ENCODE measurements at regions not wholly inside any gene's neighbourhood (a gene's known extent, or its start where the extent isn't known, plus 50 kb on each side); places are given as distances from the start of the nearest gene placed in this dataset.

- ChIA-PET CTCF (interaction anchor here (0.8 to 1.8 kb wide), 10 partner anchors 9 to 270 kb away, joined by 3 to 6 read pairs (median 4); no protein-coding TSS in a partner anchor), POLR2A (no interaction called here)
- DNase-seq (ENCODE audit: extremely low spot score) = peak; percentile 42
- peak; percentile 48 for TF ChIP-seq CTCF (IDR thresholded peaks at IDR 0.05; ENCODE audit: control extremely low read depth, extremely low read depth, low read depth, missing control alignments)
These were observed 68.3 kb upstream of the NEK7 start for GRCh38 chr1:198088360-198089071.

- TF ChIP-seq CTCF (IDR thresholded peaks at IDR 0.05; ENCODE audit: control extremely low read depth, extremely low read depth, low read depth, missing control alignments) = no peak
- ChIA-PET POLR2A (no interaction called here), CTCF (no interaction called here)
- DNase-seq (ENCODE audit: extremely low spot score) = no peak
These were observed 60.4 kb upstream of the NEK7 start for GRCh38 chr1:198096390-198096789.

- CTCF ChIA-PET = interaction anchor here (1.6 kb wide), 1 partner anchor 11 kb away, joined by 5 read pairs; no protein-coding TSS in a partner anchor
- no peak for TF ChIP-seq CTCF (IDR thresholded peaks at IDR 0.05; ENCODE audit: control extremely low read depth, extremely low read depth, low read depth, missing control alignments)
- POLR2A ChIA-PET = no interaction called here
- DNase-seq (ENCODE audit: extremely low spot score) = no peak
These were observed 57.0 kb upstream of the NEK7 start for GRCh38 chr1:198099755-198100154.

- ChIA-PET CTCF (interaction anchor here (1.0 to 2.1 kb wide), 4 partner anchors 9 to 702 kb away, joined by 3 to 8 read pairs (median 5); no protein-coding TSS in a partner anchor), POLR2A (no interaction called here)
- TF ChIP-seq CTCF (IDR thresholded peaks at IDR 0.05; ENCODE audit: control extremely low read depth, extremely low read depth, low read depth, missing control alignments) = no peak
- DNase-seq (ENCODE audit: extremely low spot score) = no peak
These were observed 54.9 kb upstream of the NEK7 start for GRCh38 chr1:198101716-198102453.

GRCh38 chr1:198102454-198102827 is 54.4 kb upstream of the NEK7 start:
- no peak for DNase-seq (ENCODE audit: extremely low spot score)
- POLR2A ChIA-PET = no interaction called here
- TF ChIP-seq CTCF (IDR thresholded peaks at IDR 0.05; ENCODE audit: control extremely low read depth, extremely low read depth, low read depth, missing control alignments) = no peak
- CTCF ChIA-PET = interaction anchor here (1.2 to 2.1 kb wide), 3 partner anchors 10 to 702 kb away, joined by 4 to 8 read pairs (median 6); no protein-coding TSS in a partner anchor

- CTCF ChIA-PET = interaction anchor here (0.7 kb wide), 1 partner anchor 12 kb away, joined by 3 read pairs; no protein-coding TSS in a partner anchor
- DNase-seq (ENCODE audit: extremely low spot score) = no peak
These were observed 51.6 kb upstream of the NEK7 start for GRCh38 chr1:198105185-198105584.

More at GRCh38 chr1:198105185-198105584, 51.6 kb upstream of the NEK7 start:
- TF ChIP-seq CTCF (IDR thresholded peaks at IDR 0.05; ENCODE audit: control extremely low read depth, extremely low read depth, low read depth, missing control alignments) = no peak
- POLR2A ChIA-PET = no interaction called here
